ENCODE measurements at regions not wholly inside any gene's neighbourhood (a gene's known extent, or its start where the extent isn't known, plus 50 kb on each side); places are given as distances from the start of the nearest gene placed in this dataset.
"Not testable (repeated sequence)": the region's sequence is repeated elsewhere in the genome, so short reads cannot be mapped to it uniquely, and the experiment has no call there.

DNA sequence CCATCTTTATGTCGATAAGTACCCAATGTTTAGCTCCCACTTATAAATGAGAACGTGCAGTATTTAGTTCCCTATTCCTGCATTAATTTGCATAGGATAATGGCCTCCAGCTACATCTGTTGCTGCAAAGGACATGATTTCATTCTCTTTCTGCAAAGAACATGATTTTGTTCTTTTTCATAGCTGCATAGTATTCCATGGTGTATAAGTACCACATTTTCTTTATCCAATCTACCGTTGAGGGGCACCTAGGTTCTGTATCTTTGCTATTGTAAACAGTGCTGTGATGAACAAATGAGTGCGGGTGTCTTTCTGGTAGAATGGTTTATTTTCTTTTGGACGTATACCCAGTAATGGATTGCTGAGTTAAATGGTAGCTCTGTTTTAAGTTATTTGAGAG lies 63.0 kb downstream of the HLX start:
- no peak for FAIRE-seq
- no peak for DNase-seq (ENCODE audit: insufficient read length, low spot score)

DNA sequence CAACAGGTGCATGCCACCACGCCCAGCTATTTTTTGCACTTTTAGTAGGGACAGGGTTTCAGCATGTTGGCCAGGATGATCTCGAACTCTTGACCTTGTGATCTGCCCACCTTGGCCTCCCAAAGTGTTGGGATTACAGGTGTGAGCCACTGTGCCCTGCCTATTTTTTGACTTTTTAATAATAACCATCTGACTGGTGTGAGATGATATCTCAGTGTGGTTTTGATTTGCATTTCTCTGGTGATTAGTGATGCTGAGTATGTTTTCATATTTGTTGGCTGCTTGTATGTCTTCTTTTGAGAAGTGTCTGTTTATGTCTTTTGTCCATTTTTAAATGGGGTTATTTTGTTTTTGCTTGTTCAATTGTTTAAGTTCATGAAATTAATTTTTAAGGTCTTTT lies 63.7 kb downstream of the HLX start:
- FAIRE-seq; DNase-seq (ENCODE audit: insufficient read length, low spot score): not testable (repeated sequence)

GRCh38 chr1:220943319-220943996 lies 64.2 kb downstream of the HLX start:
- no peak for FAIRE-seq
- DNase-seq (ENCODE audit: insufficient read length, low spot score): no peak

- FAIRE-seq: no peak
- no peak for DNase-seq (ENCODE audit: insufficient read length, low spot score)
These were observed 71.3 kb downstream of the HLX start for GRCh38 chr1:220950576-220950975.

GRCh38 chr1:220952961-220953643 lies 73.9 kb downstream of the HLX start:
- no peak for DNase-seq (ENCODE audit: insufficient read length, low spot score)

DNA sequence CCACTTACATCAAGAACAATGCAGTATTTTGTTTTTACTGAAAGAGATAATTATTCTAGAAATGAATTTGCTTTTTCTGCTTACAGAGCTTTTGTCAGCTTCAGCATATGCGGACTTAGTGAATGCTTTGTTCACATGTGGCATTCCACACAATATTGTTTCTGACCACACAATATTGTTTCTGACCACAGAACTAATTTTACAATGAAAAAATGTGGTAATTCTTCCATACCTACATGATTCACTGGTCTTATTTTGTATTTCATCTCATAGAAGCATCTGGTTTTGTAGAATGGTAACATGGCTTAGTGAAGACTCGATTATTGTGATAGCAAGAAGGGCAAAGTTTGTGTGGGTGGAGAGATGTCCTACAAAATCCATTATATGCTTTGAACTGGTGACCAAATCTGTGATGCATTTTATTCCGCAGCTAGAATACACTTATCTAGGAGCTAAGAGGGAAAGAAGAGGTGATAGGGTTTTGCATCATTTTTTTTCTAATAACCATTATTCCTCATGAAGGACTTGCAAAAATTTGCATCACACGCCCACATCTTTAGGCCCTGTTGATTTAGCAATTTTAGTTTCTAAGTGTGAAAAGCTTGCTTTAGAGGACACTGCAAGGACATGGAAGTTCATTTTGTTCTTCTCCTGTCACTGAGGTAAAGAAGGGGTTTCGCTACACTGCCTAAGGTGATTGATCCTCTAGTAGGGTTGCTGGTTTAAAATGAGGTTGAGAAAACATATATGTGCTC lies 75.3 kb downstream of the HLX start:
- FAIRE-seq: no peak
- no peak for DNase-seq (ENCODE audit: insufficient read length, low spot score)

More at GRCh38 chr1:220952961-220953643, 73.9 kb downstream of the HLX start:
- no peak for FAIRE-seq

DNA sequence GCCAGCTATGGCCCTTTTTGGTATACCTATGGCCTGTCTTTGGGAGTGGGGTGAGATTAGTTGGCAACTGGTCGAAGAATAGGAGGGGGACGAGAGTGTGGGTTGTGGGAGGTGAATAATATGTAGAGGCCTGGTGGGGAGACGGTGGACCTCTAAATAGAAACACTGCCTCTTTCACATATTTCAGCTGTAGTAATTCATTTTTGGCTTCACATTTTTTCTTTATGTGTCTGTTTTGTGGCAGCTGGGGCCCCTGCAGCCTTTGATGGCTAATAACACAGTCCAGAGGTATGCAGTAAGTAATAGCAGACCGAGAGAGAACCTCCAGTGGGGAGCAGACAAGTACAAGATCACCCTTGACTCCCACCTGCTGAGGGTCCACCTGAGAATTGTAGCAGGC lies 75.9 kb downstream of the HLX start:
- DNase-seq (ENCODE audit: insufficient read length, low spot score): no peak
- no peak for FAIRE-seq

DNA sequence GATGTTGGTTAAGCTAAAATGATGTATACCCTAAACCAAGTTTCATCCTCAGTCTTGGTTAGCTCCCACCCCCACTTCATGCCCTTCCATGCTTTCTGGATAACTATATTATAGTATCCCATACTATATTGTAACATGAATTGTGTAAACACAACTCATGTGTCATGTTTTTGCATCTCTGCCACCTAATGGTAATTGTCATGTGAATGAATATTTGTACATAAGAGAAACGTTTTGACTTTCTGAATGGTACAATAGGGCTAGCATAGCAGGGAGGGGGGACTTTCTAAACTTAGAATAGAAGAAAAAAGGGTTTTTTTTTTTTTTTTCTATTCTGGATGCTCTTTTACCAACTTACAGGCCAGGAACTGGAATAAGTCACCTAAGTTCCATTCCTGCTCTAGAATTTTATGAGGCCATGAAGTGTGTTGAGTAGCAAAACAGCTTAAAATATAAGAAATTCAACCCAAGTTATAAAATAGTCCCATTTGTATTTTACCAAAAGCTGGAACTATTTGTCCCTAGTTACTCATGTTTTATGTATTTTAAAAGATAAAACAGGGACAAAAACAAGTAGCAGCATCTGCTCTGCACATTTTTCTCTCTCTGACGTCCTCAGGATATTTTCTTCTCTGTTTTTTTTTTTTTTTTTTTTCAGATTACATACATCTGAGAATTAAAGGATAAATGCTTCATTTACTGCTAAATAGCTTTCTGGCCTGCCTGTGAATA lies 77.4 kb downstream of the HLX start:
- no peak for FAIRE-seq
- no peak for DNase-seq (ENCODE audit: insufficient read length, low spot score)

DNA sequence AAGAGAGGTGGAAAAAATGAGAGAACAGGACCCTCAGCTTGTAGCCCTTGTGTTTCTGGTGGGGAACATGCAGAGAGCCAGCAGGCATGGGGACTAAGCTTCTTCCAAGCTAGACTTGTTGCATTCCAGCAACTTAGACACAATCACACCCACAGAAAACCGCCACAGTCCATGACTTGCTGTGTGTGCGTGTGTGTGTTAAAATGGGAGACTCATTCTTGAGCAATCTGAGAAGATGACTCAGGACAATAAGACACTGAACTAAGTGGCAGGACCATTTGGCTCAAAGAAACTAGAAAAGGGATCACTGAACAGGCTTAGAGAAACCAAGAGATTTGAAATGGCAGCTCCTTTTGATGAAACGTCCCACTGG lies 78.0 kb downstream of the HLX start:
- FAIRE-seq (peak; percentile 71), DNase-seq (ENCODE audit: insufficient read length, low spot score) (peak; percentile 27)

DNA sequence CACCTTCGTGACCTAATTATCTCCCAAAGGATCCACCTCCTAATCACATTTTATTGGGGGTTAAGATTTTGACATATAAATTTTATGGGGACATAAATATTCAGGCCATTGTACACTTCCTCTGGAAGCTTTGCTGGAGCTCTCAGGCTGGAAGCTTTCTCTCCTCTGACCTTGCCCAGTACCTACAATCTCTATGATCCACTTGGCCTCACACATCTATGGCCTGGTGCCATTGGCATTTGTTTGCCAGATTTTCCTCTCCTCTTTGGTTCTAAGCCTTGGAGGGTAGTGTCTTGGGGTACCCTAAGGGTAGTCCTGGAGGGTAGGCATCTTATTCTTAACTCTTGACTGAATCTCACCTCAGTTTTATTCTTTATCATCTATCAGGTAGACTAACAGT lies 79.0 kb downstream of the HLX start:
- DNase-seq (ENCODE audit: insufficient read length, low spot score) (no peak), FAIRE-seq (no peak)

- DNase-seq (ENCODE audit: insufficient read length, low spot score) (peak; percentile 29), FAIRE-seq (peak; percentile 72)
These were observed 82.9 kb downstream of the HLX start for GRCh38 chr1:220962031-220962751.

DNA sequence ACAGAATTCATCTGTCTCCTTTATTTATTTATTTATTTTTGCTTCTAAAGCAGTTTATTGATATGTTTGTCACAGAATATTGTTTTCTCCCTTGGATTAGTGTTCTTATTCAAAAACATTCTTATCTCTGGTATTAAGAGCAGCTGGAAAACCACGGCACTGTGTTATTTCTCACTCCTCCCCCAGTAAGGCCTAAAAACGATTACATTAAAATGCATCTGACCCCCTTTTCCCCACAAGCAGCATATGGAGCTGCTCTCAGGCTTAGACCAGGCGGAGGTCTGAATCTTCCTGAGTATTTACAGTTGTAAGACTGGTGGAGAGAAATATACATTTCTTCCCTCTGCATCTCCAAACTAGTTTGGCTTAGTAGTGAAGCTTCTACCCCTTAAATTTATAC lies 86.8 kb downstream of the HLX start:
- FAIRE-seq (no peak), DNase-seq (ENCODE audit: insufficient read length, low spot score) (no peak)

GRCh38 chr1:220966473-220966872 lies 87.2 kb downstream of the HLX start:
- FAIRE-seq (no peak), DNase-seq (ENCODE audit: insufficient read length, low spot score) (no peak)

DNA sequence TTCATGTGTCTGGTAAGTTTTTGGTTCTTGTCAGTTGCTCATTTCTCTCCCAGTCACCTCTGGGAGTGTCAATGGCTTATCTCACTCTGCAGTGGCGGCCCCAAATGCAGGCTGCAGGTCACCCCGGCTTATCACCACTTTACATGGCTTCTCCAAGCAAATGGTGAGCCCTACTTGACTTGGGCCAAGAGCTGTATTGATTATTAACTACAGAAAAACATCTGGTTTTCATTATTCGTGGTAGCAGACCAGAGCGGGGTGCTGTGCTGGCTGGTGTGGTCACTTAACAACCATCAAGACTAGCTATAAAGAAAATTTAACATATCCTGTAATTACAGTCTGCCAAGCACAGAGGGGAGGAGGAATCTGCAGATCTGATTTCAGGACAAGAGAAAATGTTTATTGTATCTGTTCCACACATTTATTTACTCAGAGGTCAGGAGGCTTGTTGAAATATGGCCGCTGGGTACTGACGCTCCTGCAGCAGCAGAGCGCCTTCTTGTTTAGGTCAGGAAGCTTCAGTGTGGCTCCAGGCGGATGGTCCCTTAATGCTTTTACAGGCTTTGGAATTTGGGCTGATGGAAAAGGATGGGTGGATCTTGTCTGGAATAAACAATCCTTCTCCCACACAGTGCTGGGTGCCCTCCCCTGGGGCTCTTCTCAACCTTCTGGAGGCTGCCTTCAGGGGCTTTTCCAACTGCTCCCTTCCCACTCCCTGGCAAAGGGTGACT lies 87.8 kb downstream of the HLX start:
- DNase-seq (ENCODE audit: insufficient read length, low spot score) (peak; percentile 6), FAIRE-seq (no peak)

DNA sequence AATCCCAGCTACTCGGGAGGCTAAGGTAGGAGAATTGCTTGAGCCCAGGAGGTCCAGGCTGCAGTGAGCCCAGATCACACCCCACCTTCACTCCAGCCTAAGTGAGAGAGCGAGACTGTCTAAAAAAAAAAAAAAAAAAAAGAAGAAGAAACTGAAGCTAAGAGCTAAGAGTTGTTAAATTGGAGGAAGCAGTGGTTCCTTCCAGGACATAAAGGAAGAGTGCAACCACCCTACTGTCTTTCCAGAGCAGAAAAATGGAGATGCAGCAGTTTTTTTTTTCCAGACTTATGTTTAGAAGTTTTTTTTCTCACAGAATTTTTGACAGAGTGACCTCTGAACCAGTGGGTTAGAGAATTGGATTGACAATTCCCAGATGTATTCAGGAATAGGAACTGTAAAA lies 88.7 kb downstream of the HLX start:
- FAIRE-seq: no peak
- no peak for DNase-seq (ENCODE audit: insufficient read length, low spot score)

DNA sequence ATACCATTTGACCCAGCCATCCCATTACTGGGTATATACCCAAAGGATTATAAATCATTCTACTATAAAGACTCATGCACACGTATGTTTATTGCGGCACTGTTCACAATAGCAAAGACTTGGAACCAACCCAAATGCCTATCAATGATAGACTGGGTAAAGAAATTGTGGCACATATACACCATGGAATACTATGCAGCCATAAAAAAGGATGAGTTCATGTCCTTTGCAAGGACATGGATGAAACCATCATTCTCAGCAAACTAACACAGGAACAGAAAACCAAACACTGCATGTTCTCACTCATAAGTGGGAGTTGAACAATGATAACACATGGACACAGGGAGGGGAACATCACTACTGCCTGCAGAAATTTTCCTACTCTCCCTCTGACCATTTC lies 90.0 kb downstream of the HLX start:
- not testable (repeated sequence) for DNase-seq (ENCODE audit: insufficient read length, low spot score); FAIRE-seq

DNA sequence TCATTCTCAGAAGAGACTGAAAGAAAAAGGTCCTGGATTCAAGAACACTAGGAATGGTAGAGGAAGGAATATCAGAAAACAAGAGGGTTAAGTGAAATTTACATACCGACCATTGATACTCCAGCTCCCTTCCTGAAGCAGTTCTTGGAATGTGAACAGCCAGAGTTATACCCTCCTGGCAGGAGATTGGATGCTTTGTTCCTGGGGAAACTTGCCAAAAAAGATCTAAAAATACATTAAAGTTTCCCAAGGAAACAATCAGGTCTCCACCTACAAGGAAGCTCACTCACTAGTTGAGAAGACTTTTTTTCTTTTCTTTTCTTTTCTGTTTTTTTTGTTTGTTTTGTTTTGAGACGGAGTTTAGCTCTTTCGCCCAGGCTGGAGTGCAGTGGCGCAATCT lies 91.1 kb downstream of the HLX start:
- DNase-seq (ENCODE audit: insufficient read length, low spot score) (no peak), FAIRE-seq (no peak)

- DNase-seq (ENCODE audit: insufficient read length, low spot score) (no peak), FAIRE-seq (no peak)
These were observed 92.0 kb downstream of the HLX start for GRCh38 chr1:220971221-220971620.

GRCh38 chr1:220974431-220974830 lies 95.2 kb downstream of the HLX start:
- FAIRE-seq (no peak), DNase-seq (ENCODE audit: insufficient read length, low spot score) (no peak)

DNA sequence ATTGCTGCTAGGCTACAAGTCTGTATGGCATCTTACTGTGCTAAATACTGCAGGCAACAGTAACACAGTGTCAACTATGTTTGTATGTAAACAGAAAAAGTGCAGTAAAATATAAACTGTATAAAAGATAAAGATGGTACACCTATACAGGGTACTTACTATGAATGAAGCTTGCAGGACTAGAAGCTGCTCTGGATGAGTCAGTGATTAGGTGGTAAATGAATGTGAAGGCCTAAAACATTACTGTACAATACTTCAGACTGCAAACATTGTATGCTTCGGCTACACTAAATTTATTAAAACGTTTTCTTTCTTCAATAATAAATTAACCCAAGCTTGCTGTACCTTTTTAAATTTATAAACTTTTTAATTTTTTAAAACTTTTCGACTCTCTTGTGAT lies 97.1 kb downstream of the HLX start:
- FAIRE-seq (no peak), DNase-seq (ENCODE audit: insufficient read length, low spot score) (no peak)

Measured in HTR-8/SVneo (cell line).